H9 (cell line): ENCODE measurements at regions not wholly inside any gene's neighbourhood (a gene's known extent, or its start where the extent isn't known, plus 50 kb on each side); places are given as distances from the start of the nearest gene placed in this dataset.
"Not testable (repeated sequence)": the region's sequence is repeated elsewhere in the genome, so short reads cannot be mapped to it uniquely, and the experiment has no call there.

Source experiments
- DNase-seq: peaks from one replicate; pipeline ENCODE4 v3.0.0-alpha.2; 2017
- H2AFZ ChIP-seq: one replicate; pipeline ENCODE4 v1.6.1; 2013; ENCODE audit warnings: mild to moderate bottlenecking, low read length, control low read depth, moderate library complexity
- H2AK5ac ChIP-seq: 2 replicates; pipeline ENCODE4 v1.6.1; 2013; ENCODE audit warnings: low read length, control low read depth, mixed read lengths; ENCODE audit not compliant: insufficient read length
- H2BK120ac ChIP-seq: one replicate; pipeline ENCODE4 v1.6.1; 2013; ENCODE audit warnings: low read depth, mild to moderate bottlenecking, low read length, control low read depth, inconsistent platforms; ENCODE audit not compliant: poor library complexity, severe bottlenecking
- H2BK12ac ChIP-seq: 2 replicates; pipeline ENCODE4 v1.6.1; 2013; ENCODE audit warnings: low read length, control low read depth, mixed read lengths, low read depth; ENCODE audit not compliant: insufficient read length
- H2BK15ac ChIP-seq: 2 replicates; pipeline ENCODE4 v1.6.1; 2013; ENCODE audit warnings: low read depth, low read length, control low read depth
- H2BK20ac ChIP-seq: one replicate; pipeline ENCODE4 v1.6.1; 2013; ENCODE audit warnings: low read depth, mild to moderate bottlenecking, low read length, control low read depth, inconsistent platforms; ENCODE audit not compliant: poor library complexity, severe bottlenecking
- H2BK5ac ChIP-seq: 2 replicates; pipeline ENCODE4 v1.6.1; 2013; ENCODE audit warnings: low read length, control low read depth, mixed read lengths; ENCODE audit not compliant: insufficient read length
- H3K14ac ChIP-seq: 2 replicates; pipeline ENCODE4 v1.6.1; 2013; ENCODE audit warnings: low read length, control low read depth; ENCODE audit not compliant: insufficient read depth
- H3K18ac ChIP-seq: 2 replicates; pipeline ENCODE4 v1.6.1; 2013; ENCODE audit warnings: low read depth, mild to moderate bottlenecking, mixed read lengths, low read length, control low read depth; ENCODE audit not compliant: insufficient read length
- H3K23ac ChIP-seq: 2 replicates; pipeline ENCODE4 v1.6.1; 2013; ENCODE audit warnings: low read length, control low read depth, mixed read lengths, low read depth; ENCODE audit not compliant: insufficient read length
- H3K23me2 ChIP-seq: 2 replicates; pipeline ENCODE4 v1.6.1; 2013; ENCODE audit warnings: low read depth, mild to moderate bottlenecking, mixed read lengths, low read length, control low read depth; ENCODE audit not compliant: insufficient read length, poor library complexity, severe bottlenecking
- H3K27ac ChIP-seq: 2 replicates; pipeline ENCODE4 v1.5.1; 2013; ENCODE audit warnings: low read length, control low read depth, mixed read lengths, low read depth; ENCODE audit not compliant: insufficient read length
- H3K27me3 ChIP-seq: 2 replicates; pipeline ENCODE4 v1.6.1; 2013; ENCODE audit warnings: low read length, control low read depth, inconsistent platforms; ENCODE audit not compliant: insufficient read depth
- H3K4ac ChIP-seq: 2 replicates; pipeline ENCODE4 v1.6.1; 2013; ENCODE audit warnings: low read depth, mild to moderate bottlenecking, control low read depth, inconsistent platforms, low read length, moderate library complexity
- H3K4me1 ChIP-seq: 2 replicates; pipeline ENCODE4 v1.6.1; 2013; ENCODE audit warnings: low read length, control low read depth, inconsistent platforms; ENCODE audit not compliant: insufficient read depth
- H3K4me2 ChIP-seq: 2 replicates; pipeline ENCODE4 v1.6.1; 2013; ENCODE audit warnings: low read length, control low read depth, mixed read lengths; ENCODE audit not compliant: insufficient read length, insufficient read depth
- H3K56ac ChIP-seq: 2 replicates; pipeline ENCODE4 v1.6.1; 2013; ENCODE audit warnings: low read depth, mild to moderate bottlenecking, mixed read lengths, low read length, control low read depth; ENCODE audit not compliant: insufficient read length
- H3K79me1 ChIP-seq: 2 replicates; pipeline ENCODE4 v1.6.1; 2013; ENCODE audit warnings: low read depth, mild to moderate bottlenecking, moderate library complexity, low read length, control low read depth, inconsistent platforms; ENCODE audit not compliant: insufficient read depth, poor library complexity, severe bottlenecking
- H3K79me2 ChIP-seq: 2 replicates; pipeline ENCODE4 v1.6.1; 2013; ENCODE audit warnings: low read length, control low read depth, inconsistent platforms; ENCODE audit not compliant: insufficient read depth
- H3K9ac ChIP-seq: 2 replicates; pipeline ENCODE4 v1.6.1; 2013; ENCODE audit warnings: low read length, control low read depth, mixed read lengths; ENCODE audit not compliant: insufficient read length; ENCODE audit errors: extremely low read depth
- H3K9me3 ChIP-seq: one replicate; pipeline ENCODE4 v1.6.1; 2013; ENCODE audit warnings: low read depth, low read length, inconsistent platforms; ENCODE audit not compliant: control insufficient read depth
- H3T11ph ChIP-seq: one replicate; pipeline ENCODE4 v1.6.1; 2013; ENCODE audit warnings: mild to moderate bottlenecking, low read length, control low read depth, inconsistent platforms
- H4K20me1 ChIP-seq: one replicate; pipeline ENCODE4 v1.6.1; 2013; ENCODE audit not compliant: control insufficient read depth, insufficient read length, insufficient read depth
- H4K5ac ChIP-seq: 2 replicates; pipeline ENCODE4 v1.6.1; 2013; ENCODE audit warnings: low read depth, mild to moderate bottlenecking, mixed read lengths, low read length, control low read depth; ENCODE audit not compliant: insufficient read length
- H4K8ac ChIP-seq: replicated peaks from 2 replicates; pipeline ENCODE4 v1.6.1; 2013; ENCODE audit warnings: low read length, control low read depth, mixed read lengths, low read depth; ENCODE audit not compliant: insufficient read length
- H4K91ac ChIP-seq: 2 replicates; pipeline ENCODE4 v1.6.1; 2013; ENCODE audit warnings: low read depth, mild to moderate bottlenecking, moderate library complexity, mixed read lengths, low read length, control low read depth; ENCODE audit not compliant: insufficient read length
- H3K27ac Mint-ChIP-seq, 3 experiments: 2 replicates in 2 of 3; 3 replicates in 1 of 3; pipeline ENCODE4 v1.8.0; 2020 to 2021; ENCODE audit warnings: mixed read lengths in 3 of 3, mild to moderate bottlenecking in 1 of 3, moderate library complexity in 1 of 3
- H3K27me3 Mint-ChIP-seq: 2 replicates; pipeline ENCODE4 v1.8.0; 2021; ENCODE audit warnings: low read depth, mild to moderate bottlenecking, moderate library complexity, mixed read lengths
- H3K36me3 Mint-ChIP-seq, 3 experiments: 2 replicates in 2 of 3; 3 replicates in 1 of 3; pipeline ENCODE4 v1.8.0; 2020 to 2021; ENCODE audit warnings: low read depth in 3 of 3, mixed read lengths in 3 of 3; ENCODE audit not compliant: insufficient read depth in 1 of 3
- H3K4me1 Mint-ChIP-seq, 2 experiments: 2 replicates each; pipeline ENCODE4 v1.8.0; 2020; ENCODE audit warnings: mixed read lengths in 2 of 2
- H3K4me3 Mint-ChIP-seq, 2 experiments: 2 replicates in 1 of 2; 3 replicates in 1 of 2; pipeline ENCODE4 v1.8.0; 2020 to 2021; ENCODE audit warnings: mild to moderate bottlenecking in 2 of 2, mixed read lengths in 2 of 2, moderate library complexity in 1 of 2
- H3K9me3 Mint-ChIP-seq, 2 experiments: 2 replicates in 1 of 2; 3 replicates in 1 of 2; pipeline ENCODE4 v1.8.0; 2020; ENCODE audit warnings: mild to moderate bottlenecking in 2 of 2, mixed read lengths in 2 of 2, moderate library complexity in 1 of 2
- CTCF ChIP-seq: fragments of 200-600 bp; sonication (generic); conservative IDR thresholded peaks from 3 replicates; pipeline ENCODE4 v1.8.0; 2021; ENCODE audit warnings: antibody characterized with exemption, mild to moderate bottlenecking
- WGBS: extraction: QIAGEN DNeasy Blood & Tissue Kit; methylation state at CpG from one replicate; pipeline ENCODE4 v1.1.7; 2013; ENCODE audit warnings: missing lambda C conversion rate, low lambda C conversion rate, mixed read lengths; ENCODE audit not compliant: insufficient read length; ENCODE audit errors: extremely low coverage; 5-methylcytosine and 5-hydroxymethylcytosine counted together

DNA sequence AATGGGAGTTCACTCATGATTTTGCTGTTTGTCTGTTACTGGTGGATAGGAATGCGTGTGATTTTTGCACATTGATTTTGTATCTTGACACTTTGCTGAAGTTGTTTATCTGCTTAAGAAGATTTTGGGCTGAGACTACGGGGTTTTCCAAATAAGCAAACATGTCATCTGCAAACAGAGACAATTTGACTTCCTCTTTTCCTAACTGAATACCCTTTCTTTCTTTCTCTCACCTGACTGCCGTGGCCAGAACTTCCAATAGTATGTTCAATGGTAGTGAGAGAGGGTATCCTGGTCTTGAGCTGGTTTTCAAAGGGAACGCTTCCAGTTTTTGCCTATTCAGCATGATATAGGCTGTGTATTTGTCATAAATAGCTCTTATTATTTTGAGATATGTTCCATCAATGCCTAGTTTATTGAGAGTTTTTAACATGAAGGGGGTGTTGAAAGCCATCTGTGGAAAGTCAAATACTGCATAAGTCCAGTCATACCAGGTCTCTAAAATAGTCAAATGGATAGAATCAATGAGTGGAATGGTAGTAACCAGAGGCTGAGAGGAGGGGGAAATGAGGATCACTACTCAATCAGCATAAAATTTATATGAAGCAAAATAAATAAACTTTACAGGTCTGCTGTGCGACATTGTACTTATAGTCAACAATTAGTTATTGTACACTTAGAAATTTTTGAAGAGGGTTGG lies 610.4 kb upstream of the ADGRB3 start:
- H3K27ac Mint-ChIP-seq, result no peak overlapping the region
- Histone ChIP-seq H2BK12ac (no peak overlapping the region), H3K4ac (no peak overlapping the region), H3K79me1 (no peaks in the 10 kb centered on the region), H4K5ac (no peak overlapping the region), H3K79me2 (no peaks in the 10 kb centered on the region), H2AFZ (no peak overlapping the region), H3K9me3 (no peaks in the 10 kb centered on the region), H3K9ac (no peak overlapping the region), H3K23me2 (no peaks in the 10 kb centered on the region), H3K18ac (no peak overlapping the region), H3K27ac (no peak overlapping the region), H4K20me1 (no peaks in the 10 kb centered on the region), H4K91ac (no peak overlapping the region), H2BK120ac (no peak overlapping the region), H3K27me3 (no peaks in the 10 kb centered on the region), H3K14ac (no peak overlapping the region), H2BK20ac (no peak overlapping the region), H3K4me2 (no peak overlapping the region), H3K4me1 (no peaks in the 10 kb centered on the region), H3K56ac (no peak overlapping the region), H2AK5ac (no peak overlapping the region), H3T11ph (no peak overlapping the region), H2BK15ac (no peak overlapping the region), H2BK5ac (no peak overlapping the region), H4K8ac (no peak overlapping the region), H3K23ac (no peak overlapping the region)
- H3K27me3 Mint-ChIP-seq, result no peaks in the 10 kb centered on the region
- no peak for TF ChIP-seq CTCF
- H3K36me3 Mint-ChIP-seq, result peaks cover 1 to 7% (median 3%) of the 10 kb centered on the region in 3 experiments; a peak in 3 of 7 replicates
- DNase-seq, result no peak
- H3K9me3 Mint-ChIP-seq, result peaks cover 6 to 9% of the 10 kb centered on the region in 2 experiments; a peak in 2 of 5 replicates
- peaks cover 2 to 3% of the 10 kb centered on the region in 2 experiments for H3K4me1 Mint-ChIP-seq
- H3K4me3 Mint-ChIP-seq, result no peak overlapping the region
- WGBS, result no CpG with 5 or more reads among the region's 5 CpGs

DNA sequence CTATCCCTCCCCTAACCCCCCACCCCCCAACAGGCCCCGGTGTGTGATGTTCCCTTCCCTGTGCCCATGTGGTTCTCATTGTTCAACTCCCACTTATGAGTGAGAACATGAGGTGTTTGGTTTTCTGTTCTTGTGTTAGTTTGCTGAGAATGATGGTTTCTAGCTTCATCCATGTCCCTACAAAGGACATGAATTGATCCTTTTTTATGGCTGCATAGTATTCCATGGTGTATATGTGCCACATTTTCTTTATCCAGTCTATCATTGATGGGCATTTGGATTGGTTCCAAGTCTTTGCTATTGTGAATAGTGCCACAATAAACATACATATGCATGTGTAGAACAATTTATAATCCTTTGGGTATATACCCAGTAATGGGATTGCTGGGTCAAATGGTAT lies 612.1 kb upstream of the ADGRB3 start:
- not testable (repeated sequence) for H3K9ac ChIP-seq

More for the DNA sequence above, 612.1 kb upstream of the ADGRB3 start:
- H3K36me3 Mint-ChIP-seq, H3K27ac Mint-ChIP-seq, H2BK12ac ChIP-seq, H3K23ac ChIP-seq, H3K23me2 ChIP-seq, H3T11ph ChIP-seq, H3K27ac ChIP-seq, H3K4me1 Mint-ChIP-seq, H3K79me1 ChIP-seq, H3K4ac ChIP-seq, H2AK5ac ChIP-seq, H2BK5ac ChIP-seq, H4K20me1 ChIP-seq, H3K27me3 Mint-ChIP-seq, H3K56ac ChIP-seq, DNase-seq, H4K8ac ChIP-seq, H2BK120ac ChIP-seq, H3K4me1 ChIP-seq, H2AFZ ChIP-seq, H4K91ac ChIP-seq, H3K27me3 ChIP-seq, H3K14ac ChIP-seq, H4K5ac ChIP-seq, H2BK15ac ChIP-seq, H3K18ac ChIP-seq, H3K4me3 Mint-ChIP-seq, H3K79me2 ChIP-seq, H3K9me3 Mint-ChIP-seq, H2BK20ac ChIP-seq, H3K9me3 ChIP-seq, H3K4me2 ChIP-seq: not testable (repeated sequence)
- no CpG with 5 or more reads among the region's 1 CpG for WGBS
